AG10803 (cell line): ENCODE measurements at regions not wholly inside any gene's neighbourhood (a gene's known extent, or its start where the extent isn't known, plus 50 kb on each side); places are given as distances from the start of the nearest gene placed in this dataset.

Experiments used
- DNase-seq: peaks from one replicate; pipeline ENCODE4 v3.0.0; 2010; ENCODE audit warnings: low read depth
- H3K4me3 ChIP-seq: 2 replicates; pipeline ENCODE4 v1.5.1; 2011; ENCODE audit warnings: mild to moderate bottlenecking, low read length, control low read depth
- TF ChIP-seq, protein P1 (sequence below): conservative IDR thresholded peaks from 2 replicates; pipeline ENCODE4 v1.5.1; 2011; ENCODE audit warnings: mild to moderate bottlenecking, low read length, control low read depth, inconsistent platforms

DNA sequence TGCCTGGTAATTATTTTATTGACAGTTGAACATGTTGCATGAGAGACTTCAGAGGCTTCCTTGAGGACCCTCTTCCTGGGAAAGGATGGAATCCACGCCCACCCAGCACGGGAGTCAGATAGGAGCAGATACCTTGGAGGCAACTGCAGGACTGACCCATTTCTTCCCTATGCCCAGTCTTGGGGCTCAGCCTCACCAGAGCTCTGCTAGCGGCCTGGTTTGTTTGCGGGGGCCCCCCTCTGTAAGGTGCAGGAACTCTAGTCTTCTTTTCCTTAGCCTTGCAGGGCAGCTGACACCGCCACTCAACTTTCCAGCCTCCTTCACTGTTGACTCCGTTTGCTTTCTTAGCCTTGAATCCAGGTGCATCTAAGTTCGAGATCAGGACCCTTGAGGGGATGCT, 1032.8 kb downstream of the BRD1 start:
- DNase-seq: no peak
- TF ChIP-seq, protein P1, sequence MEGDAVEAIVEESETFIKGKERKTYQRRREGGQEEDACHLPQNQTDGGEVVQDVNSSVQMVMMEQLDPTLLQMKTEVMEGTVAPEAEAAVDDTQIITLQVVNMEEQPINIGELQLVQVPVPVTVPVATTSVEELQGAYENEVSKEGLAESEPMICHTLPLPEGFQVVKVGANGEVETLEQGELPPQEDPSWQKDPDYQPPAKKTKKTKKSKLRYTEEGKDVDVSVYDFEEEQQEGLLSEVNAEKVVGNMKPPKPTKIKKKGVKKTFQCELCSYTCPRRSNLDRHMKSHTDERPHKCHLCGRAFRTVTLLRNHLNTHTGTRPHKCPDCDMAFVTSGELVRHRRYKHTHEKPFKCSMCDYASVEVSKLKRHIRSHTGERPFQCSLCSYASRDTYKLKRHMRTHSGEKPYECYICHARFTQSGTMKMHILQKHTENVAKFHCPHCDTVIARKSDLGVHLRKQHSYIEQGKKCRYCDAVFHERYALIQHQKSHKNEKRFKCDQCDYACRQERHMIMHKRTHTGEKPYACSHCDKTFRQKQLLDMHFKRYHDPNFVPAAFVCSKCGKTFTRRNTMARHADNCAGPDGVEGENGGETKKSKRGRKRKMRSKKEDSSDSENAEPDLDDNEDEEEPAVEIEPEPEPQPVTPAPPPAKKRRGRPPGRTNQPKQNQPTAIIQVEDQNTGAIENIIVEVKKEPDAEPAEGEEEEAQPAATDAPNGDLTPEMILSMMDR: no peak
- no peak overlapping the region for H3K4me3 ChIP-seq

DNA sequence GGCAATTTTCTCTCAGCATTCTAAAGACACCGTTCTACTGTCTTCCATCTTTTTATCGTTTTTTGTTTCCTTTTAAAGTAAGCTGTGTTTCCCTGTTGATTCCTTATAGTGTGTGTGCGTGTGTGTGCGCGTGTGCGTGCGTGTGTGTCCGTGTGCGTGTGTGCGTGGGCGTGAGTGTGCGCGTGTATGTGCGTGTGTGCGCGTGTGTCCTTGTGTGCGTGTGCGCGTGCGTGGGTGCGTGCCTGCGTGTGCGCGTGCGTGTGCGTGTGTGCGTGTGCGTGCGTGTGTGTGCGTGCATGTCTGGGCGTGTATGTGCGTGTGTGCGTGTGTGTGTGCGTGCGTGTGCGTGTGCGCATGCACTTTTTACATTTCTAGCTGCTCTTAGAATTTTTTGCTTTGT, 1033.7 kb downstream of the BRD1 start:
- H3K4me3 ChIP-seq: no peak overlapping the region
- DNase-seq: no peak
- TF ChIP-seq, protein P1: no peak

DNA sequence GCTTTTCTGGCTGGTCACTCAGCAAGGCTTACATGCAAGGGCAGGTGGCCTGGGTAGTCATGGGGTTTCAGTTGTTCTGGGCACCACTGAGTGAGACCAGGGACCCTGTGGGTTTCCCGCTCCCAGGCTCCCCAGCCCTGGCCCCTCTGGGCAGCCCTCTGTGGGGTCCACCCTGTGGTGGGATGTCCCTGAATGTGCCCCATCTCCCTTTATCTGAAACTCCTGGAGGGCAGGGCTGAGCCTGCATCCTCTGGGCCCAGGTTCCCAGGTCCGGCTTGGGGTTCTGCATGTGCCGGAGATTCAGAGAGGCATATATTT, 1041.0 kb downstream of the BRD1 start:
- DNase-seq: no peak
- no peak overlapping the region for H3K4me3 ChIP-seq
- TF ChIP-seq, protein P1: no peak

- TF ChIP-seq, protein P1: no peak
- DNase-seq: no peak
- no peak overlapping the region for H3K4me3 ChIP-seq
These were observed 1041.6 kb downstream of the BRD1 start for GRCh38 chr22:48785792-48786678.

GRCh38 chr22:48784701-48785503, 1042.8 kb downstream of the BRD1 start:
- DNase-seq: no peak
- TF ChIP-seq, protein P1: no peak
- no peak overlapping the region for H3K4me3 ChIP-seq

- TF ChIP-seq, protein P1: no peak
These were observed 1043.8 kb downstream of the BRD1 start for GRCh38 chr22:48783821-48784266.

More at GRCh38 chr22:48783821-48784266, 1043.8 kb downstream of the BRD1 start:
- H3K4me3 ChIP-seq: no peak overlapping the region
- DNase-seq: no peak
